HEK293T (cell line): ENCODE measurements at regions not wholly inside any gene's neighbourhood (a gene's known extent, or its start where the extent isn't known, plus 50 kb on each side); places are given as distances from the start of the nearest gene placed in this dataset.
A peak's percentile ranks its signal among the peaks of the same experiment; 100 is the strongest.

Experiments used
- CTCF ChIA-PET: fragments of 350-600 bp; formaldehyde crosslinking; extraction: SDS; loops from one replicate; lab custom pipeline; 2021; ENCODE audit warnings: antibody characterized with exemption, inconsistent platforms; lab: Yijun Ruan, JAX
- POLR2A ChIA-PET: fragments of 350-600 bp; formaldehyde crosslinking; extraction: SDS; loops from one replicate; lab custom pipeline; 2020; ENCODE audit warnings: antibody characterized with exemption, inconsistent platforms; lab: Yijun Ruan, JAX
- DNase-seq: peaks from one replicate; pipeline ENCODE4 v3.0.0; 2012; ENCODE audit warnings: mixed read lengths; ENCODE audit errors: extremely low spot score
- ARNT ChIP-seq: fragments of 450-650 bp; IDR thresholded peaks from 2 replicates; pipeline ENCODE4 v1.6.1; 2017; ENCODE audit warnings: mild to moderate bottlenecking
- BHLHE40 ChIP-seq: fragments of 450-650 bp; IDR thresholded peaks from 2 replicates; pipeline ENCODE4 v1.6.1; 2016; ENCODE audit warnings: mild to moderate bottlenecking, moderate library complexity, borderline replicate concordance
- CTBP1 ChIP-seq: fragments of 450-650 bp; IDR thresholded peaks from 2 replicates; pipeline ENCODE4 v1.6.1; 2016; ENCODE audit warnings: borderline replicate concordance
- ELF4 ChIP-seq: fragments of 450-650 bp; IDR thresholded peaks from 2 replicates; pipeline ENCODE4 v1.6.1; 2017; ENCODE audit warnings: antibody characterized with exemption
- FOXA1 ChIP-seq: fragments of 450-650 bp; IDR thresholded peaks from 2 replicates; pipeline ENCODE4 v1.6.1; 2016; ENCODE audit warnings: mild to moderate bottlenecking
- FOXK2 ChIP-seq: fragments of 450-650 bp; IDR thresholded peaks from 2 replicates; pipeline ENCODE4 v1.6.1; 2016; ENCODE audit warnings: mild to moderate bottlenecking
- FOXM1 ChIP-seq: fragments of 450-650 bp; IDR thresholded peaks from 2 replicates; pipeline ENCODE4 v1.6.1; 2017; ENCODE audit warnings: mild to moderate bottlenecking, borderline replicate concordance
- HDGF ChIP-seq: fragments of 450-650 bp; IDR thresholded peaks from 2 replicates; pipeline ENCODE4 v1.6.1; 2017; ENCODE audit warnings: antibody characterized with exemption, borderline replicate concordance
- L3MBTL2 ChIP-seq: fragments of 450-650 bp; conservative IDR thresholded peaks from 2 replicates; pipeline ENCODE4 v1.6.1; 2016; ENCODE audit warnings: mild to moderate bottlenecking
- LEF1 ChIP-seq: fragments of 450-650 bp; IDR thresholded peaks from 2 replicates; pipeline ENCODE4 v1.6.1; 2017; ENCODE audit warnings: mild to moderate bottlenecking, borderline replicate concordance
- NFRKB ChIP-seq: fragments of 450-650 bp; IDR thresholded peaks from 2 replicates; pipeline ENCODE4 v1.6.1; 2016; ENCODE audit warnings: mild to moderate bottlenecking, moderate library complexity
- PKNOX1 ChIP-seq: fragments of 450-650 bp; IDR thresholded peaks from 2 replicates; pipeline ENCODE4 v1.6.1; 2016
- SP1 ChIP-seq: fragments of 450-650 bp; IDR thresholded peaks from 2 replicates; pipeline ENCODE4 v1.6.1; 2017
- SUZ12 ChIP-seq: fragments of 450-650 bp; IDR thresholded peaks from 2 replicates; pipeline ENCODE4 v1.6.1; 2016; ENCODE audit warnings: mild to moderate bottlenecking
- TARDBP ChIP-seq: fragments of 450-650 bp; IDR thresholded peaks from 2 replicates; pipeline ENCODE4 v1.6.1; 2016
- ZNF384 ChIP-seq: fragments of 450-650 bp; IDR thresholded peaks from 2 replicates; pipeline ENCODE4 v1.6.1; 2016

DNA sequence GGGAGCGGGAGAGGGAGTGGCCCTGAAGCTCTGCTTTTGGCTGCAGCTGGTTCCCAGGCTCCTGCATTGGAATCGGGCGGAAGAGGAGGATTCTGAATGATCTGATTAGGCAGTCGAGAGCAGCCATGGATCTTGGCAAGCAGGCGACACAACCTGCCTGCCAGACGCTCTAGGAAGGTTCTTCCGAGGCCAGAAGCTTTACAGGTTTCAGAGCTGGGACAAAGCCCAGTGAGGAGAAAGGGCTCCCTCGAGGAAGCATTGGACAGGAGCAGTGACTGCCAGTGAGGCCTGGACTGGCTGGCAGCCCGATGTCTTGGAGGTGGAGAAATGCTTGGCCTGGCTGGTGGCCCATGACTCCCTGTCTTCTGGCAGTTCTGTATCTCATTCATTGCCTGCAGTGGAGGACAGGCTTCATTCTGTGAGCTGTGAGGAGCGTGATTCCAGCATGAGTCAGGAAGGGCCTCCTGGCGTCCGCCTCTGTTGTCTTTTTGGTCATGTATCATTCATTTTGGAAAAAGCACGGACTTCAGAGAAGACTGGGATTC, 132.7 kb upstream of the IPO9 start:
- TF ChIP-seq HDGF (no peak), FOXK2 (no peak), CTBP1 (no peak), SUZ12 (no peak), ELF4 (no peak), ARNT (no peak), NFRKB (no peak), BHLHE40 (no peak), L3MBTL2 (no peak), FOXM1 (no peak), PKNOX1 (no peak)
- ChIA-PET POLR2A (no interaction called here), CTCF (interaction anchor here (2.1 kb wide), 1 partner anchor 13 kb away, joined by 5 read pairs; no protein-coding TSS in a partner anchor)
- no peak for DNase-seq

DNA sequence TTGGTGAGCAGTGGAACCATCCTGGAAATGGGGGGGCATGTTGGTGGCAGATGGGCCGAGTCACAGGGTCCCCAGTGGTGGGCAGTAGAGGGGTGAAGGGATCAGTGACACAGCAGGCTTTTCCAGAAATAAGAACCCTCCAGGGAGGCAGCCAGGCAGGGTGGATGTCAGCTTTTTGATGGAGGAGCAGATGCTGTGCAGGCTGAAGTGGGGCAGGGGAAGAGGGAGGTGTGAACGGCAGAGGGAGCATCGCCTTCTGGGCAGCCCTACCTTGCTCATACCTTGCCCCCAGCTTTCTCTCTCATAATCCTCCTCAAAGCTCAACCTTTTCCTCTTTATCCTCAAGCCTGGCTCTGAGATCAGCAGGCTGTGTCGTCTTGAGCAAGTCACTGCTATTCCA, 131.8 kb upstream of the IPO9 start:
- ChIA-PET POLR2A (no interaction called here), CTCF (interaction anchor here (2.1 kb wide), 1 partner anchor 12 kb away, joined by 5 read pairs; no protein-coding TSS in a partner anchor)
- DNase-seq, result no peak
- no peak for TF ChIP-seq ZNF384
- no peak for TF ChIP-seq LEF1
- TF ChIP-seq NFRKB, result no peak
- TF ChIP-seq CTBP1, result no peak
- no peak for TF ChIP-seq ARNT
- TF ChIP-seq SP1, result no peak
- TF ChIP-seq BHLHE40, result no peak
- no peak for TF ChIP-seq FOXM1
- no peak for TF ChIP-seq L3MBTL2
- no peak for TF ChIP-seq PKNOX1
- no peak for TF ChIP-seq FOXK2
- no peak for TF ChIP-seq ELF4
- no peak for TF ChIP-seq TARDBP
- no peak for TF ChIP-seq FOXA1
- TF ChIP-seq HDGF, result no peak

DNA sequence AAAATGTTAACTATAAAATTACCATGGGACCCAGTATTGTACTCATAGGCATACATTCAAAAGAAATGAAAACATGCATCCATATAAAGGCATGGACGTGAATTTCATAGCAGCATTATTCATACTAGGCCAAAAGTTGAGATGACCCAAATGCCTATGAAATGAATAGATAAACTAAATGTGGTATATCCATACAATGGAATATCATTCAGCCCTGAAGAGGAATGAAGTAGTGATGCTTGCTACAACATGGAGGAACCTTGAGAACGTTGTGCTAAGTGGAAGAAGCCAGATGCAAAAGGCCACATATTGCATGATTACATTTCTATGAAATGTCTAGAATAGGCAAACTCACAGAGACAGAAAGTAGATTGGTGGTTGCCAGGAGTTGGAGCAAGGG, 127.1 kb upstream of the IPO9 start:
- ChIA-PET POLR2A (no interaction called here), CTCF (no interaction called here)
- TF ChIP-seq ARNT (no peak), TARDBP (no peak), NFRKB (no peak), SUZ12 (no peak), FOXA1 (no peak), FOXM1 (no peak), CTBP1 (no peak), ZNF384 (no peak), HDGF (no peak), BHLHE40 (no peak), LEF1 (no peak), L3MBTL2 (no peak), SP1 (no peak), FOXK2 (no peak)
- DNase-seq, result no peak

- DNase-seq, result no peak
Measured at GRCh38 chr1:201702936-201703335, 126.0 kb upstream of the IPO9 start.

DNA sequence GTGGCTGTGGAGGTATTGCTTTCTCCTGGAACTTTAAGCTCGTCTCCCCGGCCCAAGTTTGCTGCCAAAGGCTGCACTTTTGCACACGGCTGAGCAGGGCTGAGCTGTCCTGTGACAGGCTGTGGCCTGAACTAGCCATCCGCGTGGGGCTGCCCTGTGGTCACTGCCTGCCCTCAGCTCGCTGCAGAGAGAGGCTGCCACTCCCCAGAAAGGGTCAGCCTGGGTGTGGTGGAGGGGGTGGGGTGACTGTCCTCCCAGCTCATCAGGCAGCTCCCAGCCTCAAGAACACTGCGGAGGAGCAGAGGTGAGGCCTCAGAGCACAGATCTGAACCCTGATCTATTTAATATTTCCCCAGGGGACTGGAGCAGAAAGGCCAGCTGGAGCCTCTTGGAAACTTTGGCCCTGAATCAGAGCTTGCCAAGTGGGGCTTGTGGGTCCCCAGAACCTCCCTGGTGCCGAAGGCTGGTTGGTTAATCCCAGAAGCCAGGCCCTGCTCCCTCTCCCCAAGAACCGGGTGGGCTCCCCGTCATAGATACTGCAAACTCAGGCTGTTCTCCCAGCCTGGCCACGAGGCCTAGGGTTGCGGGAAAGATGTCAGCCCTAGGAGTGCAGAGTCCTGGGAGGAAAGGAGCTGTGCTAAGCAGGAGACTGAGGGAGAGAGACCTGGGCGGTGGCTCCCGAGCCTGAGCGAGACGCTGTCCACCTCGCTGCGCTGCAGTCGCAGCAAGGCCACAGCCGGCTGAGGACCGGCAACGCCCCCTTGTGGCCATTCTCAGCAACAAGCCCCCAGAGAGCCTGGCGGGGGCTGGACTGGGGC, 125.1 kb upstream of the IPO9 start:
- peak; percentile 95 for DNase-seq
- ChIA-PET POLR2A (no interaction called here), CTCF (interaction anchor here (0.9 to 3.8 kb wide), 10 partner anchors 17 to 222 kb away, joined by 3 to 29 read pairs (median 4); no protein-coding TSS in a partner anchor)
- TF ChIP-seq LEF1 (no peak), FOXM1 (no peak; the same call in 1 of the 2 replicates), CTBP1 (no peak), NFRKB (no peak), SUZ12 (no peak), FOXA1 (no peak), TARDBP (no peak), ELF4 (no peak), L3MBTL2 (no peak), ZNF384 (no peak), BHLHE40 (no peak), FOXK2 (no peak)

More at GRCh38 chr1:201702936-201703335, 126.0 kb upstream of the IPO9 start:
- TF ChIP-seq BHLHE40 (no peak), TARDBP (no peak), L3MBTL2 (no peak), SP1 (no peak), LEF1 (no peak), ARNT (no peak)
- CTCF ChIA-PET, result interaction anchor here (0.6 to 3.8 kb wide), 5 partner anchors 129 to 221 kb away, joined by 3 to 29 read pairs (median 4); no protein-coding TSS in a partner anchor
- POLR2A ChIA-PET, result no interaction called here

- ChIA-PET CTCF (interaction anchor here (1.0 to 3.8 kb wide), 8 partner anchors 126 to 173 kb away, joined by 3 to 29 read pairs (median 4); no protein-coding TSS in a partner anchor), POLR2A (no interaction called here)
- TF ChIP-seq SUZ12 (no peak), TARDBP (no peak), SP1 (no peak), ELF4 (no peak), FOXA1 (no peak), CTBP1 (no peak), ARNT (no peak), ZNF384 (no peak), FOXM1 (no peak), PKNOX1 (no peak), L3MBTL2 (no peak), BHLHE40 (no peak), LEF1 (no peak), FOXK2 (no peak), HDGF (no peak), NFRKB (no peak)
- DNase-seq, result no peak
Measured at GRCh38 chr1:201704439-201704792, 124.5 kb upstream of the IPO9 start.
